ENCODE measurements at regions not wholly inside any gene's neighbourhood (a gene's known extent, or its start where the extent isn't known, plus 50 kb on each side); places are given as distances from the start of the nearest gene placed in this dataset.

DNA sequence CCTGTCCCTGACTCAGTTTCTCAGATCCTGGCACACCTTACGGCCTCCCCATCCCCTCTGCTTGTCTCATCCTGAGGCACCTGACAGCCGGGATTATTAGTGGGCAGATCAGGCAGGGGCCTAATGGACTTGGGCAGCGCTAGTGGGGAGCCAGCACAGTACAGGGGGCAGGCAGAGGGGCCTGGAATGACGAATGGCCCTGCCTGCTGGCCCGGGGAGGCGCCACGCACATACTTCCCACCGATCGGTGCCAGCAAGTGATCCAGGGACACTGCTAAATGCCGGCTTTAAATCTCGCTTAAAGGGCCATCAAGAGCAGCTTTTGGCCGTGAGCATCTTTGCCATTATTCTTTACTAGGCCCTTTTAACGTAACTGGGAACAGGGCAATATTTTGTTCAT, 188.4 kb downstream of the DHX35 start:
- DNase-seq: no peak

DNA sequence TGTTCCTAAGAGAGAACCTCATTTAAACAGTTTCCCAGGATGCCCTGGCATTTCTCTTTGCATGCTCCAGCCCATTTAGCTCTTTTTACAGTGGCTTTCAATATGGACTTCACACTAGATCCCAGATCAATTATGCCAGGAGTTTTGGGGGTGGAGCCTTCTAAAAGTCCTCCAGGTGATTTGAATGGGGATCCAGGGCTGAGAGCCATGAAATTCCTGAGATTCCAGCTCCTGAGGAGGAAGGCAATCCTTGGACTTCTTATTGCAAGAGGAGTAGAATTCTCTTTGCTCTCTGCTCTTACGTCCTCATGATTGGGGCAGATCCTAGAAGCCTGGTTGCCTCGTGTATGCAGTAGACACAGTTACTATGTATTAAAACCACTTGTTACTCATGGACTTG, 184.2 kb downstream of the DHX35 start:
- no peak for DNase-seq

GRCh38 chr20:39145921-39146320, 183.8 kb downstream of the DHX35 start:
- DNase-seq: no peak

GRCh38 chr20:39144757-39145156, 182.6 kb downstream of the DHX35 start:
- DNase-seq: no peak

- DNase-seq: no peak
Measured at GRCh38 chr20:39142407-39143096, 180.4 kb downstream of the DHX35 start.

GRCh38 chr20:39137299-39137698, 175.2 kb downstream of the DHX35 start:
- DNase-seq: no peak

DNA sequence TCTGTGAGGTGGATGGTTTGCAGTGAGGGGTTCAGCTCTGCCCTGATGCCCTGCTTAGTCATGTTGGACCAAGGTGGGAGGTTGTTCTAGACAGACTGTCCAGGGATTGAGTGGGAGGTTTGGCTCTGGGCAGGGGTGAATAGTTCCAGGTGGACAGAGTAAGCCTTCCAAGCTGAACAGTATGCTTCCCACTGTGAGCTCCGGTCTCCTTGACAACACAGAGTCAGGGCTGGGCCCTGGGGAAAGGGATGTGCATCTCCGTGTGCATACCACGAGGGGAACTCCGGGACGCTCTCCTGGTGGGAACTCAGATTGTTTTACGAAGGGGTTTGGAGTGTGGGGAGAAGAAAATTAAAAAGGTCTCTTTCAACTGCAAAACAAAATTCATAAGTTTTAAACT, 174.7 kb downstream of the DHX35 start:
- no peak for DNase-seq

GRCh38 chr20:39135885-39136544, 173.9 kb downstream of the DHX35 start:
- DNase-seq: no peak

GRCh38 chr20:39133201-39133600, 171.1 kb downstream of the DHX35 start:
- no peak for DNase-seq

GRCh38 chr20:39132511-39132910, 170.4 kb downstream of the DHX35 start:
- DNase-seq: no peak

DNA sequence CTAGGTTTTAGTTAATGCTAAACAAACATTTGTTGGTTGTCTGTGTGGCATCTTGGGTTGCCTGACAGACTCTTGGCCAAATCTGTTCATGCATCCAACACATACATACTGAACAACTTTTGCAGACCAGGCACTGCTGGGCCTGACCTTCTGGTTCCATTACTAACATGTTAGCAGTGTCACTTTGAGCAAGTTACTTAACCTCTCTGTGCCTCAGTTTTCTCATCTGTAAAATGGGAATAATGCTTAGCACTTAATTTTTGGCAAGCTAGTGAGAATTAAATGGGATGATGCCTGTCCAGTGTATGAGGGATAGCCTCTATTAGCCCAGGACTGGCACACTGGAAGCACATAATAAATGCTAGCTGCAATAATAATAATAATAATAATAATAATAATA, 169.9 kb downstream of the DHX35 start:
- DNase-seq: no peak

DNA sequence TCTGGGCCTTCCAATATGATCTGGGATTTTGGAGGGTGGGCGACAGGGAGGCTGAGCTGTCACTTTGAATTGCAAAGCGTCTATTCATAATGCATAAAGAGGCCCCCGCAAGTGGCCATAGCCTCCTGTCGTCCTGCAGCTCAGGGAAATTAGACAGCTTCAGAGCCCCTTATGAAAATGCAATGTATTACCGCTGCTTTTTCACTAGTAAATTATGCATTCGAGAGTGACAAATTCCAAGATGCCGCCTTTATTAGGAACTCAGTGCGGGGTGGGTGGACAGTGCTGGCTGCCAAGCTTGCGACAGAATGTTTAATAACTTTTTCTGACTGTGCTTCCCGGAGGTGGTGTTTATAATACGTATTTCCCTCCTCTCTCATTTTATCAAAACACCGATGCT, 168.5 kb downstream of the DHX35 start:
- DNase-seq: no peak

DNA sequence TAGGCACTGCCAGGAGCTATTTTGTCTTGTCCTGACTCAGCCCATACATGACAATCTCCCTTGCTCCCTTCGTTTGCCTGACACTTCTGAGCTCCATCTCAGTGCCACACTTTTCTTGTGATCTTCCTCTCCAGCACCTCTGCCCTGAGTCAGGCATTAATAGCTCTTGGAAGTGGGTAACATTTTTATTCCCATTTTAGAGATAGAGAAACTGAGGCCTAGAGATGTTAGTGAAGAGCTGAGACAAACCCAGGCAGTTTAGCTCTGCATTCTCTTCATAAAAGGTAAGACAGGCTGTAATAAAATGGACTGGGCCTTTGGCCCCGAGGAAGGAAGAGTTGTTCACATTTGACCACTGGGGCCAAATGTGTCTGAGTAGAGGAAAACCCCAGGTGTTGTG, 167.4 kb downstream of the DHX35 start:
- DNase-seq: no peak

DNA sequence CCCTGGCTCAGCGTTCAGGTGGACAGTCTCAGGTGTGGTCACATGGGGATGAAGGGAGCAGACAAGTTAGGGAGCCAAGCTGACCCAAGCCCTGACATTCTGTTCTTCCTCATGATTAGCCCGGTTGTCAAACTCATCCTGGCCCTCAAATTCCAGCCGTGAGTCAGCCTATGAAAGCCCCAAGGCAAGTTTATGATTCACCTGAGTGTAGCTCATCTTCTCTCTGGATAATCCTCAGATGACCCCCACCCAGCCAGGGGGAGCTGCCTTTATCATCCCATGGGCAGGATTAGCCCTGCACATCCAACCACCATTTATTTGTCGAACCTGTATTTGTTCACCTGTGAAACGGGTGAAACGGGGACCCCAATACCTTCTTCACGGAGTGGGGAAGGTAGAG, 161.9 kb downstream of the DHX35 start:
- no peak for DNase-seq

- DNase-seq: no peak
Measured at GRCh38 chr20:39123185-39123557, 161.0 kb downstream of the DHX35 start.

- peak; percentile 7 to 25 for DNase-seq
Measured at GRCh38 chr20:39117491-39117890, 155.3 kb downstream of the DHX35 start.

- DNase-seq: no peak
Measured at GRCh38 chr20:39116020-39116419, 153.9 kb downstream of the DHX35 start.

DNA sequence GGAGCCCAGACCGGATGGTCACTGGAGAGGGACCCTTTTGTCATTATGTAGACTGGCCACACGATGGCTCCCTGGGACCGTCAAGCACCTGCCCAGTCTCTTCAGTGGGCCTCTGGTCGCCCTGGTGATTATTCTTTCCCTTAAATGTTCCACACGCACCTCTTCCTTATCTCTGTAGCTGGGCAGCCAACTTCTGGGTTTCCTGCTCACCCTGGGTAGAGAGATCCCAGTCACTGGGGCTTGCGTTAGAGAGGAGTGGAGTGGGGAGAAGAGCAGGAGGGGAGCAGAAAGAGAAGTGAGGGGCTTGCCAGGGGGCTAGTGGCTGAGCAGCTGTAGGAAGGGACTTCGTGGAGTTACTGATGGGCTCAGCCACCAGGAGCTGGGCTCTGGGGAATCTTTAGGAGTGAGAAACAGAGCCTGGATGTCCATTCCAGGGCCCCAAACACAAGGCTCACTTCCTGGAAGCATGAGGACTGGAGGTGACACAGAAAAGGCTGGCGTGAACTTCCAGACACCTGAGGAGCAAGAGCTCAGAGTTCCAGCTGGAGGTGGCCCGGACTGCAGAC, 150.1 kb downstream of the DHX35 start:
- DNase-seq: peak; percentile 1 to 5

- no peak for DNase-seq
Measured at GRCh38 chr20:39111359-39112177, 149.4 kb downstream of the DHX35 start.

DNA sequence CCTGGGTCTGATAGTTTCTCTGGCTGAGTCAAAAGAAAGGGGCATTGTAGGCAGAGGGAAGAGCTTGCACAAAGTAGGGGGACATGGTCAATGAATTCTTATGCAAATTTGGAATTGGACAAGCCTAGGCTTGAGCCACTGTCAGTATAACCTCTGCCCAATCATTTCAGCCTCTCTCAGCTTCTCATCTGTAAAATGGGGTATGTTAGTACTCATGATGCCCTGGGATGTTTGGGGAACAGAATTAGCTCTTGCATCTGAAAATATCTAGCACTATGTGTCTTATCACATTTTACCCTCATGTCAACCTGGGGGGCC, 148.6 kb downstream of the DHX35 start:
- DNase-seq: no peak

DNA sequence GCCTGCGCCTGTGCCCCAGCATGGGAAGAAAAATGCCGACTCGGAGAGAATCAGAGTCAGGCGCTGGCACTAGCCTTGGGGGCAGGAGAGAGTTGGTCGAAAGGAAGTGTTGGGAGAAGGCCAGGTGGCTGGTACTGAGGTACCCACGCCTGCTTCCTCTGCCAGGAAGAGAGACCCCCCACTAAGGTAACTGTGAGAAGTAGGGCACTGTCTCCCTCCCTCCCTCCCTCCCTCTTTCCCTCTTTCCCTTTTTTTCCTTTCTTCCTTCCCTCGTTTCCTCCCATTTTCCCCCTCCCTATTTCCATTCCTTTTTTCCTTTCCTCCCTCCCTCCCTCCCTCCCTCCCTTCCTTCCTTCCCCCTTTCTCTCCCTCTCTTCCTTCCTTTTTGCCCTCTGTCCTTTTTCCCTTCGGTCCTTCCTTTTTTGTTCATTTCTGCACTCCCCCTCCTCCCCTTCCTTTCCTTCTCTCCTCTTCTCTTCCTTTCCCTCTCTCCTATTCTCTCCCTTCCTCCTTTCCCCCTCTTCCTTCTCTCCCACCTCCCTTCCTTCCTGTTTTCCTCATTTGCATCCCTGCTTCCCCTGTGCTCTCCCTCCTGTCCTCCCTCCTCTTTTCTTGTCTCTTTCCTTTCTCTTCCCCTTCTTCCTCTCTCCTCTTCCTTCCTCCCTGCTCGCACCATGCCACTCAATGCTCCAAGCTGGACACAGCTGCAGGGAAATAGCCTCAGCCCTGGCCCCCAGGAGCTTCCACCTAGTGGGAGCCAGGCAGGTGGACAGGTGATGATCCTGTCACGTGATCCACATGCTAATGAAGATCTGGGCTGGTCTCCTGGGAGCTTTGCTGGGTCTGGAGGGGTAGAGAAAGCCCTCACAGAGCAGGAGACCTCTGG, 148.0 kb downstream of the DHX35 start:
- no peak for DNase-seq

DNA sequence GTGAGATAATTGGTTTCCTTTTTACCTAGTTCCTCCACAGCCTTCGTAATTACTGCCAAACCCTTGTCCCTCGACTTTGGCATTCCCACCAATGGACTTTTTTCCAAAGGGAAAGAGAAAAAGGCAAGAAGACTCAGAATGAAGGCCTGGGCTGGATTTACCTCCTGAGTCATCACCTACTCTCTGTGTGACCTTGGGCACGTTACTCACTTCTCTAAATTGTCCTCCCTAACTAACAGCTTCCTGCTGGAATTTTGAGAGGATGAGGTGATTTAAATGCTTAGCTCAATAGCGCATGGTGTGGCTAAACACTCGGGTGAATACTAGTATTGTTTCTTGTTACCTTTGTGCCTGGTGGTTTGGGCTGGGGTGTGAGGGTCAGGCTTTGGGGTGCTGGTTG, 146.6 kb downstream of the DHX35 start:
- no peak for DNase-seq

GRCh38 chr20:39107741-39108140, 145.6 kb downstream of the DHX35 start:
- no peak for DNase-seq

Measured in AML-193 (cell line).